GM18505 (cell line): ENCODE measurements at regions not wholly inside any gene's neighbourhood (a gene's known extent, or its start where the extent isn't known, plus 50 kb on each side); places are given as distances from the start of the nearest gene placed in this dataset.
"Not testable (repeated sequence)": the region's sequence is repeated elsewhere in the genome, so short reads cannot be mapped to it uniquely, and the experiment has no call there.

Experiments
- ATAC-seq: cut with Tn5 transposase; IDR thresholded peaks from one replicate; pipeline ENCODE4 v1.9.1; 2021; ENCODE audit not compliant: unreplicated experiment
- POLR2A ChIP-seq: IDR thresholded peaks from 4 replicates; pipeline ENCODE4 v1.6.1; 2011; ENCODE audit warnings: borderline replicate concordance; ENCODE audit not compliant: insufficient read depth, insufficient read length; ENCODE audit errors: extremely low read depth

DNA sequence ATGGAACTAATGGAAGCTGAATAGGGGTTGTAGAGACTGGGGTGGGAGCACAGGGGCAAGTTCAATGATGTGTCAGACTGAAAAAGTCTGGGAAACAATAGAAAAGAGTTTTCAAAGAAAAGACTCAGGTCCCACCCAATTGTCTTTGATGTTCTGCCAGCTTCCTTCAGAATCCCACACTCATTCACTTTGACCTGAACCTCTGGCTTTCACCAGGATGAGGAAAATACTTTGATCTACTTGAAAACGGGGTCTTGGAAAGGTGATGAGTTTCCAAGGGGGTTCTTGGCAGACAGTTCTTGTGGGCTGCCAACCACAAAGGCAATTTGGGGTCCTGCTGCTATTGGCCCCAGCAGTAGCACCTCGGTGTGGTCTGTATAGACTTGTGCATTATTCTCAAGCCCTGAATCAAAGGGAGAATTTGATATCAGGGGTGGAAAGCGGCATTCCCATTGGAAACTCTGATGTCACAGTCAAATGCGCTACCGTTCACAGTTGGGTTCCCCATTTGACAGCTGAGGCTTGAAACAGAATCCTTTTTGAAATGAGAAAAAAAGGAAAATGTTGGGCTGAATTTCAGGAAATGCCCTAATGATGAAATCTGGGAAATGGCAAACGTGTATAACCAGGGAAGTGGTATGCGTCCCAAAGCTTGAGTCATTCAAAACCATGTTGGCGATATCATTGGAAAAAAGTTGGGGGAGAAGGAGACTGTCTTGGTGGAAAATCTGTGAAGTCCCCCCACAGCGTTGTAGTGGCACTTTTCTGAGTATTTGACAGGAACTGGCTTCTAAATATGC, 229.2 kb upstream of the LRTM1 start:
- ATAC-seq, result no peak

DNA sequence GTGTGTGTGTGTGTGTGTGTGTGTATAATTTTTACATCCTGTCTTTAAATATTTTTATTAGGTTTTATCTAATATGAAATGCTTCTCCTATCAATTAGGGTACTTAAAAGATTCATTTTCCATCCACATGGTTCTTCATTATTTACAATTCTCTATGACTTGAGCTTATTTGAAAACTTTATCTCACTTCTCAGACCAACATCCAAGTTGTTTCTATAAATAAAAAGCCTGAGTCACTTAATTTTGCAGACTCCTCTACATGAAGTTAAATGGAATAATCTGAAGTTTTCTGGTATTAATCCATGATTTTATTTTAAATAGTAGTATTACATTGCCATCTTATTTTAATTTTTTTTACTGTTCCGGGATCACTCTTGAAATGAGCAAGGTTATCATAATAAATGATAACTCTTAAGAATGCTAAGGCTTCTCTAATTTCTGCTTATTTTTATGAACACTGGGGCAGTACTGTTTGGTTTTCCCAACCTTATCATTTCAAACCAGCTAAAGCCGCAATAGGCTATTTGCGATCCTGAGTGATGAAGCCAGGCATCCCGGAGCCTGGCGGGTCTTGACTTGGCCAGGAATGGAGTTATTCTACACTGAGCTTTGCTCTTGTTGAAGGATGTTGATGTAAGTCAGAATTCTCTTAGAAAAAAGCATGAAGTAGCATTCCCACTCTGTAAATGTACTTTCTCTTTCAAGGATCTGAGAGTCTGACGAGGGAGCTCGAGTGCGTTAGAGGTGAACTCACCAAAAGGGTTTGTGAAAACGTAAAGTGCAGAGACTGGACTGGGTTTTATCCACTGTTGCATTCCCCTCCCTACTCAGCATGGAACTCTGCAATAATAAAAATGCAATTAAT, 220.2 kb upstream of the LRTM1 start:
- no peak for TF ChIP-seq POLR2A
- no peak for ATAC-seq

More for the DNA sequence above, 229.2 kb upstream of the LRTM1 start:
- TF ChIP-seq POLR2A, result no peak

DNA sequence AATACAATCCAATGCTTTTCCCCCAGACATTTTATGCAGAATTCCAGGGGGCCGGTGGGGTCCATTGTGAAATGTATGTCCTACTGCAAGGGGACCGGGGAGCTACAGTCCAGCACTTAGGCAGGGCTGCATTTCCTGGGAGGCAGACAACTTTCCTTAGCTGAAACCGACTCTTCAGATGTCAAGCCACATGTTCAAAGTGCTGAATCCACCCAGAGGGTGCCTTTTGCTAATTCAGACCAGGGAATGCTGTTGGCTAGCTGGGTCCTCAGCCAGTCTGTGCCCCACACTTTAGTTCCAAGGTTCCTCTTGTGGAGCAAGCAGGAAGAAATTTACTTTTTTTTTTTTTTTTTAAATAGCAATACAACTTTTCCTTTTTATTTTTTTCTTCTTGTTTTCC, 219.5 kb upstream of the LRTM1 start:
- TF ChIP-seq POLR2A, result no peak
- ATAC-seq, result no peak

DNA sequence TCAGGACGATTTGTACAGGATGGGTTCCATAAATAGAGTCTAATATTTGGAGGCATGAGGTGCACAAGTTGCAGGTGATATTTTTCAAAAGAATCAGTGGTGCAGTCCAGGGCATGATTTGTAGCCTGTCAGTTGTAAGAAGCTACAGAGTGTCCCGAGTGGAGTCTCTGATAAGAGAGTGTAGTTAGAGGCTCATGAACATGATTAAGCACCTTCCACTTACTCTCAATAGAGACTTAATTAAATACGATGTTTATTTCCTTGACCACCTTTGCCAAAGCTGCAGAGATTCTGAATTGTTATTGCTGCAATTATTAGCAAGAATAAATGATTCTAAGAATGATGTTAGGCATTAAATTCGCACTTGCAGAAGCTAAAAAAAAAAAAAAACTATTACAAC, 218.4 kb upstream of the LRTM1 start:
- ATAC-seq, result no peak
- no peak for TF ChIP-seq POLR2A

DNA sequence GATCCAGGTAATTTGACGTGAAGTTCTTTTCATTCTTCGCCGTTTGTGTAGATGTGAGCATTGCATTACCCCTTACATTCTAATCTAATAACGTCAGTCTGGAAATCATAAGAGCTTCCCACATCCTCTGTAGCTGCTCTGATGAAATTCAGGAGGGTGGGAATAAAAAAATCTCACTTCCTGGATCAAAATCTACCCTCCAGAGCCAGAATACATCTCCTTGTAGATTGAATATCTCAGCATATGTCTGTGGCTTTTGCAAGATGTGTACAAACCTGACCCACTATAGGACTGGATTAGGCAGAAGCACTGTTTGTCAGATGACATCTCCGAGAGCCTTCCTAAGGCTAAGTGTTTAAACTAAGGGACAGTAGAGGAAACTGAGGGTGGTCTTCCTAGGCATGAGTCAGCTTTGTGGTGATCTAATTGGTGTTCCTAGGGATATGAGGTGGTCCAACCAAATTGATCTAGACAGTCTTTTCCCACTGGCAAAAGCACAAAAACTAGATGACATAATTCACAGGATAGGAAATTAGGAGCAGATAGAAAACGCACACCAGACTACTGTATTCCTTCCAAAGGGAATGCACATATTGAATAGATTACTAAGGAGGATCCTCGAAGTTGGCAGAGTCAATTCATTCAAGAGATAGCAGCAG, 216.3 kb upstream of the LRTM1 start:
- TF ChIP-seq POLR2A, result no peak
- ATAC-seq, result no peak

DNA sequence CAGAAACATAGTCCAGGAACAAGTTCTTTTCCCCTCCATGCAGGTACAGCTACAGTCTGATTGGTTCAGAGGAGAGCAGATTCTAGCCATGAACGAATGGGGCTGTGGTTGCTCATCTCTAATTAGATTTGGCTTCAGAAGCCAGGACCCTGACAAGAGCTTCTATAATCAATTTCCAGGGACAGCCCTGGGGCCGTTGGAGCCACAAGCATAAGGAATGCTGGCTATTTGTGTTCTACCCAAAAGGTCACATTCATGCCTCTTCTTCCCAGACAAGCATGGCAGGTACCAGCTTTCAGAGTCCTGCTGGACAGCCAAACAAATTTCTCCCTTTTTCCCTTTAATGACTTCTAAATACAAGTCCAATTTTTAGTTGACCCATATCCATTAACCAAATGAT, 215.5 kb upstream of the LRTM1 start:
- TF ChIP-seq POLR2A, result no peak
- ATAC-seq, result no peak

DNA sequence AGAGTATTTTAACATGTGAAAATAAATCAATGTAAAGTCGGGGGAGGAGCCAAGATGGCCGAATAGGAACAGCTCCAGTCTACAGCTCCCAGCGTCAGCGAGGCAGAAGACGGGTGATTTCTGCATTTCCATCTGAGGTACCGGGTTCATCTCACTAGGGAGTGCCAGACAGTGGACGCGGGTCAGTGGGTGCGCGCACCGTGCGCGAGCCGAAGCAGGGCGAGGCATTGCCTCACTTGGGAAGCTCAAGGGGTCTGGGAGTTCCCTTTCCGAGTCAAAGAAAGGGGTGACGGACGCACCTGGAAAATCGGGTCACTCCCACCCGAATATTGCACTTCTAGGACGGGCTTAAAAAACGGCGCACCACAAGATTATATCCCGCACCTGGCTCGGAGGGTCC, 208.4 kb upstream of the LRTM1 start:
- not testable (repeated sequence) for ATAC-seq

DNA sequence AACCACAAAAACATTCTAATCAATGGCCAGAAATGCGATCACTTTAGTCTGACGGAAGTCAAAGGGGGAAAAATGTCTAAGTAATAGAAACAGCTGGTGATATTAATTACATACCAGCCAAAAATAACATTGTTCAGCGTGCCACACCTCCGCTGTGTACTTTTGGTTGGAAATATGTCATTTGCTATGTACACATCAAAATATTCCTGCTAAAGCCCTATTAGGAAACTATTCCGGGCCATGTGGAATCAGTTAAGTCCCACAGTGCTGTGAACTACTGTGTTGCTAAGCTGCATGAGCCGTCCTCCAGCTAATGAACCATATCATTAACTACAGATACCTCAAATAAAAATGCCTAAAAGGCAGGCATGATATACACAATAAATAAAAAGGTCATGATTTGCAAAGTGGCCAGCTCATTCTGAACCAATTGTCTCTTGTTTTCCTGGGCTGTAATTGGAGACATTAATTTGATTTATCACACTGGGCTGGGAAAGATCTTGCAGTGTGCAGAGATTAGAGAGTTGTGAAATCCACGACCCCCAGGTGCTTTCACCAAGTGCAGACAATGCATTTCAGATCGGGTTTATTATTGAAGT, 200.5 kb upstream of the LRTM1 start:
- ATAC-seq, result no peak
- no peak for TF ChIP-seq POLR2A

DNA sequence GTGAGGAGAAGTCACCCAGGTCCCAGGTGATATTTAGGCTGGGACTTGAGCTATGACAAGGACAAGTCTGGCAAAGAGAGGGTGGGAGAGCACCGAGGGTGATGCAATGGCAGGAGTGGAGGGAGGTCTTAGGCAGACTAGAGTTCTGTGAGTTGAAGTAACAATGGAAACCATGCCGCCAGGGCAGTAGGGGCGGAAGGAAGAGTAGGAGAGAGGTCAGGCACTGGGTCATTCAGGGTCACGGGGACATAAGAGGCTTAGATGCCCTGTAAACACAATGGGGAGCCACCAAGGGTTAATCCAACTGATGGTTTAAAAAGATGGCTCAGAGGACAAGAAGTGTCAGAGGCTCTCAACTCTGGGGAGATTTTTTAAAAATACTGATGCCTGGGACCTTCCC, 199.7 kb upstream of the LRTM1 start:
- TF ChIP-seq POLR2A, result no peak

DNA sequence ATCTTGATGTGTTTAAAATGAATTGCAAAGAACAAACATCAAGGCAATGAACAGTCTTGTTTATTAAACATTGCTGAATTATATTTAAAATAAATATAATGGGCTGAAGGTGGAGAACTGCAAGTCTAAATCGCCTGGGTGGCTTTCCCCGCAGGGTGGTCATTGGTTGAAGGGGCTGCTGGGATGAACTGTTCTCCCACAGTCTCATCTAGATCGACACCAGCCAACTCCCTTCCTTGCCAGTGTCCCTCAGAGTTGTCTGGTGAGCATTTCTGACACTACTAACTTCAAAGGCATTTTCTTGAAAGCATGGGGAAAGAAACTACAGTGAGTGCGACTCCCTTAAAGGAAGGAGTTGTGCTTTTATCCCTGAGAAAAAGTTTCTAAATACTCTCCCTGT, 196.5 kb upstream of the LRTM1 start:
- no peak for TF ChIP-seq POLR2A
- ATAC-seq, result no peak

More for the DNA sequence above, 199.7 kb upstream of the LRTM1 start:
- ATAC-seq, result no peak
